ENCODE measurements at regions not wholly inside any gene's neighbourhood (a gene's known extent, or its start where the extent isn't known, plus 50 kb on each side); places are given as distances from the start of the nearest gene placed in this dataset.
"Not testable (repeated sequence)": the region's sequence is repeated elsewhere in the genome, so short reads cannot be mapped to it uniquely, and the experiment has no call there.

DNA sequence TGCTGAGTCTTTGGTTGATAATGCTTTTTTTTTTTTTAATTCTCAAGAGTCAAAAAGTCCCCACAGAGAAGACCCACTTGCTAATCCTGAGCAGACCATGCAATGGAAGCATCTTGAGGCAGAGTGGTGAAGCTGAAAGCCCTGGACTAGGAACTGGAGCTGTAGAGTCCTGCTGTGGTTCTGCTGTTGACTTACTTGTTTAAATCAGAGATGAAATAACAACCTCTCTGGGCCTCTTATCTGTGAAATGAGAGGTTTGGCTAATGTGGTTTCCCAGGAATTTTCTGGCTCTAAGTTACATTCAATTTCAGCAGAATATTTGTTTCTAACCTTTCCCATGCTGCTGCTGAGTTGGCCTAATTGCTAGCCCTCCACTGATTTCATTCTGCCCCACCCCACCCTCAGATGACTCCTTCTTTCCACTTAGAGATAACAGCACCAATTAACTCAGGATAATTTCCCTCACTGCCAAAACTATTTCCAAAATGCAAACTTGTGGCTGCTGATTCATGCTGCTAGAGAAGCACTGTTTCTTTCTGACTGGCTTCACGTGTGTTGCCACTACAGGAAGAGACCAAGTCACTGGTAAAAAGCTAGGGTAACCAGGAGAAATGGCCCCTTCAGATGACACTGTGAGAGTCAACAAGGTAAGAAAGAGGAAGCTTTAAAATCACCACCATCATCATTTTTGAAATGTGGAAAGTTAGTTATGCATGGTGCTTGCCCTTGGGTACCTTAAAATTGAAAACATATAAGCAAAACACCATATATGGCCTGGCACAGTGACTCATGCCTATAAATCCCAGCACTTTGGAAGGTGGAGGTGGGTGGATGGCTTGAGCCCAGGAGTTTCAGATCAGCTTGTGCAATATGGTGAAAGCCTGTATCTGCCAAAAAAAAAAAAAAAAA is 326.4 kb downstream of the DCHS2 start:
- TF ChIP-seq, protein P1, sequence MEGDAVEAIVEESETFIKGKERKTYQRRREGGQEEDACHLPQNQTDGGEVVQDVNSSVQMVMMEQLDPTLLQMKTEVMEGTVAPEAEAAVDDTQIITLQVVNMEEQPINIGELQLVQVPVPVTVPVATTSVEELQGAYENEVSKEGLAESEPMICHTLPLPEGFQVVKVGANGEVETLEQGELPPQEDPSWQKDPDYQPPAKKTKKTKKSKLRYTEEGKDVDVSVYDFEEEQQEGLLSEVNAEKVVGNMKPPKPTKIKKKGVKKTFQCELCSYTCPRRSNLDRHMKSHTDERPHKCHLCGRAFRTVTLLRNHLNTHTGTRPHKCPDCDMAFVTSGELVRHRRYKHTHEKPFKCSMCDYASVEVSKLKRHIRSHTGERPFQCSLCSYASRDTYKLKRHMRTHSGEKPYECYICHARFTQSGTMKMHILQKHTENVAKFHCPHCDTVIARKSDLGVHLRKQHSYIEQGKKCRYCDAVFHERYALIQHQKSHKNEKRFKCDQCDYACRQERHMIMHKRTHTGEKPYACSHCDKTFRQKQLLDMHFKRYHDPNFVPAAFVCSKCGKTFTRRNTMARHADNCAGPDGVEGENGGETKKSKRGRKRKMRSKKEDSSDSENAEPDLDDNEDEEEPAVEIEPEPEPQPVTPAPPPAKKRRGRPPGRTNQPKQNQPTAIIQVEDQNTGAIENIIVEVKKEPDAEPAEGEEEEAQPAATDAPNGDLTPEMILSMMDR (IDR thresholded peaks at IDR 0.05; ENCODE audit: insufficient read depth, low read length, poor library complexity, severe bottlenecking) = no peak
- no peaks in the 10 kb centered on the region for H3K27me3 ChIP-seq (ENCODE audit: control insufficient read depth, insufficient read depth, low read length)
- no peaks in the 10 kb centered on the region for H3K36me3 ChIP-seq (ENCODE audit: control insufficient read depth, insufficient read depth, low read length)
- H3K4me3 ChIP-seq (ENCODE audit: low read depth, low read length) = no peak overlapping the region
- DNase-seq (ENCODE audit: low read depth) = peak; percentile 94

DNA sequence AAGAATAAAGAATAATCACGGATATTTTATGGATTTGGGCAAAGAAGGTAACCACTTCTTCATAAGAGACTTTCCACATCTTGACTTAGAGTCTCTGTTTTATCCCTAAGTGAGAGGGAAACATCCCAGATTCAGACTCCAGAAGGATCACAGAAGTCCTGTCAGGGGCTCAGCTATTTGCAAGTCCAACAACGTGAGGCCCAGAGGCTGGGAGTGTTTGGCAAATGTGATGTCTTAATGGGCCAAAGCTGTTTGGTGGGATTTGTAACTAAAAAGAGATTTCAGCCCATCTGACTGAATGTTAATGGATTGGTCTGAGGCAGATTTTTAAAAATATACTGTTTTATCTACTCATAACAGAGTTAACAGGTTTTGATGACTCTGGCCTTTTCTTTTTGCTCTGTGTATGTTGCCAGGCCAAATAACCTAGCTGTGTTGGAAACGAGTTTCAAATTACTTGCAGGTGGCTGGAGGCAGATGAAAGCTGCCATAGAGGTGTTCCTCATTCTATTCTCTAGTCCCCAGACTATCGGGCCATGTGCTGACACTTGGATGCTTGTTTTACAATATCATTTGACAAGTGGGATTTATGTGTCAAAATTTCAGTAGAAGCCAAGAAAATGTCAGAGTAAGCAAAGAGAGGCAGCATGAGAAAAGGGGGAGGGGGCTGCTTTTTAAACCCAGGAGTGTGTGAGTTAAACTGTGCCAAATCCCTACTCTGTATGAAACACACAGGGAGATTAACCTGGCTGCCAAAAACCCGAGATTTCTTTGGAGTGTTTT is 330.9 kb downstream of the DCHS2 start:
- Histone ChIP-seq H3K36me3 (ENCODE audit: control insufficient read depth, insufficient read depth, low read length) (no peaks in the 10 kb centered on the region), H3K27me3 (ENCODE audit: control insufficient read depth, insufficient read depth, low read length) (no peaks in the 10 kb centered on the region), H3K4me3 (ENCODE audit: low read depth, low read length) (no peak overlapping the region)
- TF ChIP-seq, protein P1 (IDR thresholded peaks at IDR 0.05; ENCODE audit: insufficient read depth, low read length, poor library complexity, severe bottlenecking) = no peak
- DNase-seq (ENCODE audit: low read depth) = no peak

DNA sequence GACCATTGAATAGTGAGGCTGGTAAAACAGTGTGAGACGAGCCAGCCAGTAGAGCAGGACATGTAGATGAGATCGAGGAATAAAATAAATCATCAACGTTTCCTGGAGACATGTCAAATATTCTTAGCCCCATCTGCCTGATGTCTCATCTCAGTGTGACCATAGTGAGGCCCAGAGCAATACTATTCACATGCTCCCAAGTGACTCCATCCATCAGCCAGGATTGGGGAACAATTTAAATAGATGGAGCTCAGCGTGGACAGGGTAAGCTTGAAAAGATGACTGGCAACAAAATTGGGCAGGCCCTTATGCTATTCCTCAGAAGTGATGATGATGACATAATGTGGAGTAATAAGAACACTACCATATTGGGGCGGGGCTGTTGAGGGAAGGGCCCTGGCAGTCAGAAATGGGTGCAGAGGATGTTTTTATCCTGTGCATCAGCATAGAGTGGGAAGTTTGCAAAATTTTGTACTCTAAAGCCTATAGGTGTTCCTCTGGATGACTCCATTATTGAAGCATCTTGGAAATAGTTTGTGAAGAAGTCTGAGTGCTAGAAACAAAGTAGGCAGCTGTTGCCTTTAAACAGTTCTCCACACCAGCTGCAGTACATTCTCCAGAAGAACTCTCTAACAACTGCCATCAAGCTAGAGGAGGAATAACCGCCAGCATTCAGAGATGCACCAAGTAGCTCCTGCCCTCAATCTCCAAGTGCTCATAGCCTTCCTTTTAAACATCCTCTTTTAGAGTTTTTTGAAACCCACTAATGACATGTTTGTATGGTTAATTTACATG is 333.0 kb downstream of the DCHS2 start:
- Histone ChIP-seq H3K4me3 (ENCODE audit: low read depth, low read length) (no peak overlapping the region), H3K27me3 (ENCODE audit: control insufficient read depth, insufficient read depth, low read length) (no peaks in the 10 kb centered on the region), H3K36me3 (ENCODE audit: control insufficient read depth, insufficient read depth, low read length) (no peaks in the 10 kb centered on the region)
- DNase-seq (ENCODE audit: low read depth) = no peak
- TF ChIP-seq, protein P1 (IDR thresholded peaks at IDR 0.05; ENCODE audit: insufficient read depth, low read length, poor library complexity, severe bottlenecking) = no peak

DNA sequence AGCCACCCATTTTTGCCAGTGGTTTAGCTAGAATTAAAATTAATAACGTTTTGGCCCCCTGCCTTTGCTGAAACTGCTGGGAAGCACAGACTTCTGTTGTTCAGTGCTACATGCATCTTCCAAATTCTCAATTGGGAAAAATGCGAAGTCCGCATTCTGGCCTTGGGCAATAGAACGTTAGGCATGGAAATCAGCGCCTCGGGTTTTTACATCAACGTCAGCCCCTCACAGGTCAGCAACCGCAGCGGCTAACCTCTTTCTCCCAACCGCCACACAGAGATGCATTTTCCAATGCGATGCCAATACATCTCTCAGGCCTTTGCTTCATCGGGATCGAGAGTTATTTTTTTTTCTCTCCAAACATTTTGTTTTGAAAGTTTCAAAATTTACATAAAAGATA is 339.1 kb downstream of the DCHS2 start:
- H3K4me3 ChIP-seq (ENCODE audit: low read depth, low read length) = no peak overlapping the region
- TF ChIP-seq, protein P1 (IDR thresholded peaks at IDR 0.05; ENCODE audit: insufficient read depth, low read length, poor library complexity, severe bottlenecking) = no peak
- H3K36me3 ChIP-seq (ENCODE audit: control insufficient read depth, insufficient read depth, low read length) = no peaks in the 10 kb centered on the region
- H3K27me3 ChIP-seq (ENCODE audit: control insufficient read depth, insufficient read depth, low read length) = no peaks in the 10 kb centered on the region
- no peak for DNase-seq (ENCODE audit: low read depth)

DNA sequence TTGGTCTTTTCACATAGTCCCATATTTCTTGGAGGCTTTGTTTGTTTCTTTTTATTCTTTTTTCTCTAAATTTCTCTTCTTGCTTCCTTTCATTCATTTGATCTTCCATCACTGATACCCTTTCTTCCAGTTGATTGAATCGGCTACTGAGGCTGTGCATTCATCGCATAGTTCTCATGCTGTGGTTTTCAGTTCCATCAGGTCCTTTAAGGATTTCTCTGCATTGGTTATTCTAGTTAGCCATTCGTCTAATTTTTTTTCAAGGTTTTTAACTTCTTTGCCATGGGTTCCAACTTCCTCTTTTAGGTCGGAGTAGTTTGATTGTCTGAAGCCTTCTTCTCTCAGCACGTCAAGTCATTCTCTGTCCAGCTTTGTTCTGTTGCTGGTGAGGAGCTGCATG is 342.4 kb downstream of the DCHS2 start:
- peak; percentile 5 for DNase-seq (ENCODE audit: low read depth)
- H3K36me3 ChIP-seq (ENCODE audit: control insufficient read depth, insufficient read depth, low read length); H3K4me3 ChIP-seq (ENCODE audit: low read depth, low read length): not testable (repeated sequence)

DNA sequence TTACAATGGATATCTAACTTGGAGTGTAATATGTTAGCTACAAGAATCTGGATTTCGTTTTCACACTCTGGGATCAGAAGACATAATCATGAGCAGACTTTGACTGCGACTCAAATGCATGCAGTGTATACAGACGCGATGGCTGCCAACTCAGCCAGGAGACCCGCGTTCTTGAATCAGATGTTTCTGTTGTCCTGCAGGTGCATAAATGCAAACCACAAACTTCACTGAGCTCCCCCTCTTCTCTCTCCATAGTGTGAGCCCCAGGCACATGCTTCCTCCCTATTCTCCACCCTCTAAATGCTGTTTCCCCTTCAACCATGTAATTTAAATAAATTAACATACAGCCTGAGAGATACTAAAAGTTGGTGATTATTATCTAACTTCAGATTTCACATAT is 347.9 kb downstream of the DCHS2 start:
- H3K36me3 ChIP-seq (ENCODE audit: control insufficient read depth, insufficient read depth, low read length) = no peaks in the 10 kb centered on the region
- TF ChIP-seq, protein P1 (IDR thresholded peaks at IDR 0.05; ENCODE audit: insufficient read depth, low read length, poor library complexity, severe bottlenecking) = no peak
- no peak for DNase-seq (ENCODE audit: low read depth)
- no peak overlapping the region for H3K4me3 ChIP-seq (ENCODE audit: low read depth, low read length)
- no peaks in the 10 kb centered on the region for H3K27me3 ChIP-seq (ENCODE audit: control insufficient read depth, insufficient read depth, low read length)

More for the DNA sequence above, 342.4 kb downstream of the DCHS2 start:
- not testable (repeated sequence) for H3K27me3 ChIP-seq (ENCODE audit: control insufficient read depth, insufficient read depth, low read length)

Data from kidney epithelial cell (primary cell).